GM12878 (cell line): ENCODE measurements at regions not wholly inside any gene's neighbourhood (a gene's known extent, or its start where the extent isn't known, plus 50 kb on each side); places are given as distances from the start of the nearest gene placed in this dataset.

Experiments
- ATAC-seq: fragments of 200-7000 bp; cut with Tn5 transposase; 3 replicates; pipeline ENCODE4 v1.9.1; 2020; ENCODE audit warnings: mild to moderate bottlenecking, moderate library complexity
- BruUV-seq: library from RNA; stranded (reverse); fragments of 400-500 nt; replicated peaks from 2 replicates; lab custom pipeline; 2021; lab: Mats Ljungman, UMichigan
- CTCF ChIA-PET: fragments of 300-600 bp; sonication (Branson Sonifier 250); formaldehyde crosslinking; extraction: SDS; loops from one replicate; lab custom pipeline; 2021; ENCODE audit warnings: inconsistent platforms; lab: Yijun Ruan, JAX
- POLR2A ChIA-PET: fragments of 350-600 bp; formaldehyde crosslinking; extraction: SDS; loops from one replicate; lab custom pipeline; 2021; ENCODE audit warnings: inconsistent platforms; lab: Charles Lee
- RAD21 ChIA-PET: fragments of 300-600 bp; sonication (Branson Sonifier 250); formaldehyde crosslinking; loops from one replicate; lab custom pipeline; 2023; ENCODE audit warnings: antibody characterized with exemption; ENCODE audit not compliant: unreplicated experiment; lab: Charles Lee
- SMC1A ChIA-PET: fragments of 300-600 bp; sonication (Branson Sonifier 250); formaldehyde crosslinking; loops from one replicate; lab custom pipeline; 2023; ENCODE audit not compliant: unreplicated experiment, uncharacterized antibody; lab: Charles Lee
- DNase-seq: peaks from one replicate; pipeline ENCODE4 v3.0.0-alpha.2; 2011; ENCODE audit warnings: low read depth, low spot score
- FAIRE-seq: peaks from 3 replicates; lab custom pipeline; 2011; peaks lifted over from hg19 to GRCh38; lab: Jason Lieb, UNC
- H2AFZ ChIP-seq: 2 replicates; pipeline ENCODE4 v1.6.0; 2011; ENCODE audit warnings: low read depth, low read length, control low read depth; ENCODE audit not compliant: control insufficient read depth
- H3K27ac ChIP-seq: 2 replicates; pipeline ENCODE4 v1.5.1; 2011; ENCODE audit warnings: control low read depth; ENCODE audit not compliant: control insufficient read depth, insufficient read depth
- H3K27me3 ChIP-seq, 2 experiments: replicated peaks in 1 of 2; 2 replicates each; pipeline versions ENCODE4 v1.6.0 to v1.6.1; 2011; ENCODE audit warnings: low read length in 1 of 2; ENCODE audit not compliant: control insufficient read depth in 2 of 2, insufficient read depth in 2 of 2
- H3K36me3 ChIP-seq, 2 experiments: 2 replicates each; pipeline ENCODE4 v1.5.1; 2011; ENCODE audit warnings: low read length in 1 of 2; ENCODE audit not compliant: control insufficient read depth in 2 of 2, insufficient read depth in 2 of 2
- H3K4me1 ChIP-seq: 2 replicates; pipeline ENCODE4 v1.6.1; 2011; ENCODE audit warnings: mild to moderate bottlenecking, low read length, moderate library complexity, mixed read lengths; ENCODE audit not compliant: control insufficient read depth, insufficient read depth
- H3K4me2 ChIP-seq: 2 replicates; pipeline ENCODE4 v1.6.0; 2011; ENCODE audit warnings: control low read depth; ENCODE audit not compliant: control insufficient read depth, insufficient read depth
- H3K4me3 ChIP-seq: fragments of 200-600 bp; sonication (generic); 2 replicates; pipeline ENCODE4 v1.5.1; 2016
- H3K79me2 ChIP-seq: 2 replicates; pipeline ENCODE4 v1.6.0; 2011; ENCODE audit warnings: low read length; ENCODE audit not compliant: control insufficient read depth, insufficient read depth
- H3K9ac ChIP-seq: 2 replicates; pipeline ENCODE4 v1.8.0; 2011; ENCODE audit warnings: low read length, control low read depth, mixed read lengths; ENCODE audit not compliant: control insufficient read depth, insufficient read depth
- H3K9me3 ChIP-seq: replicated peaks from 3 replicates; pipeline ENCODE4 v1.5.1; 2011; ENCODE audit warnings: mild to moderate bottlenecking, low read length; ENCODE audit not compliant: control insufficient read depth, insufficient read depth
- H4K20me1 ChIP-seq: 2 replicates; pipeline ENCODE4 v1.6.0; 2011; ENCODE audit not compliant: control insufficient read depth, insufficient read depth
- PBX3 ChIP-seq: IDR thresholded peaks from 2 replicates; pipeline ENCODE4 v1.6.1; 2011; ENCODE audit warnings: mild to moderate bottlenecking, low read depth, low read length, moderate library complexity; ENCODE audit not compliant: insufficient replicate concordance
- RAD21 ChIP-seq: IDR thresholded peaks from 2 replicates; pipeline ENCODE4 v1.6.1; 2011; ENCODE audit warnings: mild to moderate bottlenecking, low read depth, low read length, moderate library complexity; ENCODE audit not compliant: insufficient read depth
- SPI1 ChIP-seq: IDR thresholded peaks from 2 replicates; pipeline ENCODE4 v1.6.1; 2011; ENCODE audit warnings: low read depth, mild to moderate bottlenecking, low read length, moderate library complexity, borderline replicate concordance; ENCODE audit not compliant: insufficient read depth
- USF1 ChIP-seq: IDR thresholded peaks from 2 replicates; pipeline ENCODE4 v1.6.1; 2011; ENCODE audit warnings: borderline replicate concordance, low read depth, mild to moderate bottlenecking, moderate library complexity, mixed read lengths, low read length; ENCODE audit not compliant: insufficient read depth; ENCODE audit errors: extremely low read length
- WGBS: methylation state at CpG from one replicate; pipeline ENCODE4 v1.1.6; 2016; ENCODE audit warnings: low lambda C conversion rate; ENCODE audit not compliant: insufficient replicate concordance, insufficient coverage; ENCODE audit errors: missing lambda C conversion rate; 5-methylcytosine and 5-hydroxymethylcytosine counted together
- in situ Hi-C: fragments of 300-500 bp; cut with MboI; formaldehyde crosslinking; loops from 9 replicates; pipeline ENCODE4 v1.14.3; 2018; ENCODE audit warnings: mixed read lengths
- intact Hi-C: fragments of 100-400 bp; cut with micrococcal nuclease; formaldehyde crosslinking; loops from one replicate; pipeline ENCODE4 v1.14.2; 2022; ENCODE audit not compliant: unreplicated experiment
- TF ChIP-seq, protein P1 (sequence below), 3 experiments: IDR thresholded peaks in 2 of 3; conservative IDR thresholded peaks in 1 of 3; 2 replicates each; pipeline ENCODE4 v1.5.1; 2011; ENCODE audit warnings: low read depth in 3 of 3, low read length in 3 of 3, mild to moderate bottlenecking in 3 of 3, control low read depth in 2 of 3, moderate library complexity in 2 of 3, inconsistent platforms in 1 of 3, mixed read lengths in 1 of 3; ENCODE audit not compliant: control insufficient read depth in 2 of 3, insufficient read depth in 1 of 3; ENCODE audit errors: extremely low read depth in 1 of 3

DNA sequence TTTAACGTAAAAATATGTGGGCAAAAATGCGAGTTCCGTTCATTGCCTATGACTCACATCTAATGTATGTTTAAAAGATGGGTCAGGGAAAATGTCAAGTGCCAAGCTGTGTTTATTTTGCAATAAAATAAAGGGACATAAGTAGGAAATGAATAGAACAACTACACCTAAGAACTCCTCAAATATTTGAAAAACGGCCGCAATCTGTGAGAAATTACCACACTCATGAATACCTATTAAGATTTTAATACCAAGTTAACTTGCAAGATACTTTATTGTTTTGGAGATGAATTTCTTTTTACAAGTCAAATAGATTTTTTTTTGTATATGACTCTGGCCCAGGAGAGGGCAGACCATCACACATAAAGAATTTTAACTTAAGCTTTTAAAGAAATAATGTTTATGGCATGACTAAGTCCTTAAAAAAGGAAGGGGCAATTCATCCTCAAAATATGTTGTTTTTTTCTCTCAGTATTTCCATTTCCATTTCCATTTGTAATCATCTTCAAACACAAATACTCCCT is 152.7 kb downstream of the SUCNR1 start:
- H3K36me3 ChIP-seq = no peaks in the 10 kb centered on the region
- no peaks in the 10 kb centered on the region for H3K9me3 ChIP-seq
- in situ Hi-C loops = no loop called here
- intact Hi-C loops = no loop called here
- ChIA-PET CTCF (interaction anchor here (0.7 to 1.4 kb wide), 7 partner anchors 9 to 493 kb away, joined by 3 to 4 read pairs (median 3); no protein-coding TSS in a partner anchor), POLR2A (no interaction called here), RAD21 (no interaction called here), SMC1A (interaction anchor here (1.0 to 1.4 kb wide), 3 partner anchors 14 to 416 kb away, joined by 3 to 4 read pairs (median 3); no protein-coding TSS in a partner anchor)
- H3K27me3 ChIP-seq = no peaks in the 10 kb centered on the region
- DNase-seq (no peak), FAIRE-seq (no peak), ATAC-seq (no peak)
- 86% methylated on average over 5 of the region's 5 CpGs for WGBS
- H3K79me2 ChIP-seq = no peaks in the 10 kb centered on the region
- TF ChIP-seq SPI1 (peak; percentile 23; the same call in 1 of the 2 replicates), RAD21 (peak; percentile 38; the same call in 1 of the 2 replicates), PBX3 (no peak), USF1 (no peak)
- TF ChIP-seq, protein P1, sequence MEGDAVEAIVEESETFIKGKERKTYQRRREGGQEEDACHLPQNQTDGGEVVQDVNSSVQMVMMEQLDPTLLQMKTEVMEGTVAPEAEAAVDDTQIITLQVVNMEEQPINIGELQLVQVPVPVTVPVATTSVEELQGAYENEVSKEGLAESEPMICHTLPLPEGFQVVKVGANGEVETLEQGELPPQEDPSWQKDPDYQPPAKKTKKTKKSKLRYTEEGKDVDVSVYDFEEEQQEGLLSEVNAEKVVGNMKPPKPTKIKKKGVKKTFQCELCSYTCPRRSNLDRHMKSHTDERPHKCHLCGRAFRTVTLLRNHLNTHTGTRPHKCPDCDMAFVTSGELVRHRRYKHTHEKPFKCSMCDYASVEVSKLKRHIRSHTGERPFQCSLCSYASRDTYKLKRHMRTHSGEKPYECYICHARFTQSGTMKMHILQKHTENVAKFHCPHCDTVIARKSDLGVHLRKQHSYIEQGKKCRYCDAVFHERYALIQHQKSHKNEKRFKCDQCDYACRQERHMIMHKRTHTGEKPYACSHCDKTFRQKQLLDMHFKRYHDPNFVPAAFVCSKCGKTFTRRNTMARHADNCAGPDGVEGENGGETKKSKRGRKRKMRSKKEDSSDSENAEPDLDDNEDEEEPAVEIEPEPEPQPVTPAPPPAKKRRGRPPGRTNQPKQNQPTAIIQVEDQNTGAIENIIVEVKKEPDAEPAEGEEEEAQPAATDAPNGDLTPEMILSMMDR (IDR thresholded peaks at IDR 0.05 in 2 of 3, conservative IDR thresholded peaks at IDR 0.05 in 1 of 3; ENCODE audit: control insufficient read depth in 2 of 3, extremely low read depth in 1 of 3, insufficient read depth in 1 of 3, low read depth in 3 of 3, low read length in 3 of 3) = peak in 2 of 3 experiments; percentile 14; a peak in 2 of 6 replicates
- H2AFZ ChIP-seq = no peak overlapping the region
- no peaks in the 10 kb centered on the region for H3K4me1 ChIP-seq
- no peak overlapping the region for H3K9ac ChIP-seq
- no TSS peak for BruUV-seq
- no peak overlapping the region for H3K4me2 ChIP-seq
- H4K20me1 ChIP-seq = no peaks in the 10 kb centered on the region
- no peak overlapping the region for H3K27ac ChIP-seq
- H3K4me3 ChIP-seq = no peak overlapping the region
